Bronchial epithelial cell (primary cell): ENCODE measurements at regions not wholly inside any gene's neighbourhood (a gene's known extent, or its start where the extent isn't known, plus 50 kb on each side); places are given as distances from the start of the nearest gene placed in this dataset.

ENCODE experiments used
- DNase-seq: peaks from one replicate; pipeline ENCODE4 v3.0.0-alpha.2; 2010; ENCODE audit warnings: low read depth
- FAIRE-seq: peaks from 2 replicates; lab custom pipeline; 2011; peaks lifted over from hg19 to GRCh38; lab: Jason Lieb, UNC
- H3K27me3 ChIP-seq: 2 replicates; pipeline ENCODE4 v1.5.1; 2011; ENCODE audit warnings: low read length; ENCODE audit not compliant: control insufficient read depth, insufficient read depth
- H3K36me3 ChIP-seq: 2 replicates; pipeline ENCODE4 v1.5.1; 2011; ENCODE audit warnings: low read length; ENCODE audit not compliant: control insufficient read depth, insufficient read depth
- H3K4me3 ChIP-seq: 2 replicates; pipeline ENCODE4 v1.5.1; 2011; ENCODE audit warnings: mild to moderate bottlenecking, low read depth, low read length, control low read depth
- CTCF ChIP-seq: IDR thresholded peaks from 2 replicates; pipeline ENCODE4 v1.5.1; 2011; ENCODE audit warnings: mild to moderate bottlenecking, moderate library complexity, low read length, control low read depth, inconsistent platforms; ENCODE audit not compliant: insufficient read depth, severe bottlenecking

- TF ChIP-seq CTCF, result no peak
- DNase-seq, result no peak
- no peaks in the 10 kb centered on the region for H3K36me3 ChIP-seq
- no peak for FAIRE-seq
- no peak overlapping the region for H3K4me3 ChIP-seq
- no peaks in the 10 kb centered on the region for H3K27me3 ChIP-seq
Observed at GRCh38 chr18:22723221-22723620, 209.9 kb upstream of the RBBP8 start.

- Histone ChIP-seq H3K36me3 (no peaks in the 10 kb centered on the region), H3K27me3 (no peaks in the 10 kb centered on the region), H3K4me3 (no peak overlapping the region)
- no peak for TF ChIP-seq CTCF
- FAIRE-seq (no peak), DNase-seq (no peak)
Observed at GRCh38 chr18:22723773-22724172, 209.4 kb upstream of the RBBP8 start.

- DNase-seq (no peak), FAIRE-seq (no peak)
- no peak overlapping the region for H3K4me3 ChIP-seq
- H3K27me3 ChIP-seq, result no peaks in the 10 kb centered on the region
- no peaks in the 10 kb centered on the region for H3K36me3 ChIP-seq
- TF ChIP-seq CTCF, result no peak
Observed at GRCh38 chr18:22726469-22726868, 206.7 kb upstream of the RBBP8 start.

GRCh38 chr18:22728016-22728415 is 205.1 kb upstream of the RBBP8 start:
- DNase-seq (no peak), FAIRE-seq (no peak)
- no peak for TF ChIP-seq CTCF
- no peak overlapping the region for H3K4me3 ChIP-seq
- H3K36me3 ChIP-seq, result no peaks in the 10 kb centered on the region
- H3K27me3 ChIP-seq, result no peaks in the 10 kb centered on the region

- no peak for TF ChIP-seq CTCF
- FAIRE-seq, result no peak
- peak; percentile 27 for DNase-seq
- Histone ChIP-seq H3K4me3 (no peak overlapping the region), H3K36me3 (no peaks in the 10 kb centered on the region), H3K27me3 (no peaks in the 10 kb centered on the region)
Observed at GRCh38 chr18:22728481-22729105, 204.5 kb upstream of the RBBP8 start.

GRCh38 chr18:22731398-22731797 is 201.7 kb upstream of the RBBP8 start:
- Histone ChIP-seq H3K36me3 (no peaks in the 10 kb centered on the region), H3K27me3 (no peaks in the 10 kb centered on the region), H3K4me3 (no peak overlapping the region)
- DNase-seq (no peak), FAIRE-seq (no peak)
- TF ChIP-seq CTCF, result no peak
